Subcutaneous abdominal adipose tissue (tissue), 5 donors: ENCODE measurements at regions not wholly inside any gene's neighbourhood (a gene's known extent, or its start where the extent isn't known, plus 50 kb on each side); places are given as distances from the start of the nearest gene placed in this dataset.

ENCODE experiments used
- H3K27ac ChIP-seq: one replicate; pipeline ENCODE4 v1.7.0; 2013; ENCODE audit warnings: low read depth, mild to moderate bottlenecking, inconsistent platforms, low read length, moderate library complexity
- H3K27me3 ChIP-seq, 5 donors: one replicate each; pipeline ENCODE4 v1.7.0; 2013; ENCODE audit warnings: low read length in 5 of 5, inconsistent platforms in 1 of 5; ENCODE audit not compliant: control insufficient read depth in 5 of 5, insufficient read depth in 4 of 5
- H3K36me3 ChIP-seq, 5 donors: one replicate each; pipeline ENCODE4 v1.7.0; 2013; ENCODE audit warnings: low read length in 5 of 5; ENCODE audit not compliant: control insufficient read depth in 5 of 5, insufficient read depth in 5 of 5
- H3K4me1 ChIP-seq, 5 donors: one replicate each; pipeline ENCODE4 v1.7.0; 2013; ENCODE audit warnings: low read length in 5 of 5, mild to moderate bottlenecking in 3 of 5, moderate library complexity in 1 of 5; ENCODE audit not compliant: control insufficient read depth in 5 of 5, insufficient read depth in 5 of 5
- H3K4me3 ChIP-seq, 5 donors: one replicate each; pipeline ENCODE4 v1.7.0; 2013; ENCODE audit warnings: low read length in 5 of 5, low read depth in 1 of 5
- H3K9ac ChIP-seq, 5 donors: one replicate each; pipeline ENCODE4 v1.7.0; 2013; ENCODE audit warnings: low read length in 5 of 5, mild to moderate bottlenecking in 4 of 5, moderate library complexity in 3 of 5
- H3K9me3 ChIP-seq, 5 donors: one replicate each; pipeline ENCODE4 v1.7.0; 2013; ENCODE audit warnings: low read length in 5 of 5; ENCODE audit not compliant: control insufficient read depth in 5 of 5
- donor health status: healthy.
- donor health status: healthy.
- donor health status: healthy.
- donor health status: healthy.
- donor health status: healthy.

DNA sequence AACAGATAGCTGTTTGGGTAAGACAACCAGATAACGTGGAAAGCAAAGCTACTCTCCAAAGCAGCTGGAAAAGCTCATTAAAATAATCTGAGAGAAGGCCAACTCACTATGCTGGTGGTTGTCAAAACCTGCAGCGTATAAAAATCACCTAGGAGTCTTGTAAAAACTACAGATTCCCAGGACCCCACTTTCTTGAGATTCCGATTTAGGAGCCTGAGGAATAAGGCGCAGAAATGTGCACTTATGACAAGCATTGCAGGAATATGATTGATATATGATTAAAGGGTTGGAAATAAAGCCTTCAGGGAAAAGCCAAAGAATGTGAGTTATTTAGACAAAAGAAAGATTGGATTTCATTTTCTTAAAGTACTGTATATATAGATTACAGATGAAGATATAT lies 285.0 kb upstream of the PTGER4 start:
- Histone ChIP-seq H3K36me3 (no peaks in the 10 kb centered on the region), H3K9me3 (no peaks in the 10 kb centered on the region), H3K9ac (no peak overlapping the region), H3K27me3 (no peaks in the 10 kb centered on the region), H3K27ac (no peak overlapping the region), H3K4me3 (no peak overlapping the region), H3K4me1 (peaks cover 0 to 27% (median 3%) of the 10 kb centered on the region in 5 donors)

DNA sequence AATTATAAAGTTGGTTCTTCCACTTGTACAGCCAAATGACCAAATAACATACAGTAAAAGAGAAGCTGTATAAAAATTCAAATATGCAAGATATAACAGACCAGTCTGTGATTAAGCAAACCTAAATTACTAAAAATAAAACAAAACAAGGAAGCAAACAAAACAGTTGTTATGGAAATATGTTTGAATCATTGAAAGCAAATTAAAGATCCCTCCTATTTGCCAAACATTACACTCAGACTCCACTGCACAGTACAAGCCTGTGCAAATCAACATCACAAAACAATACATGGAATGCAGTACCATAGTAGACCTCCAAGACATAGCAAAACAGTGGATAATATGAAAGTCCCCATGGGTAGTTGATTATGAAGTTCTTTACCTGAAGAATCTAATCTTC lies 288.1 kb upstream of the PTGER4 start:
- no peaks in the 10 kb centered on the region for H3K27me3 ChIP-seq
- no peaks in the 10 kb centered on the region for H3K9me3 ChIP-seq
- peaks cover 0 to 21% (median 5%) of the 10 kb centered on the region in 5 donors for H3K4me1 ChIP-seq
- H3K36me3 ChIP-seq = no peaks in the 10 kb centered on the region
- no peak overlapping the region for H3K9ac ChIP-seq
- no peak overlapping the region for H3K4me3 ChIP-seq
- H3K27ac ChIP-seq = no peak overlapping the region

GRCh38 chr5:40390281-40391149 lies 289.2 kb upstream of the PTGER4 start:
- H3K9me3 ChIP-seq = no peaks in the 10 kb centered on the region
- no peak overlapping the region for H3K9ac ChIP-seq
- no peaks in the 10 kb centered on the region for H3K36me3 ChIP-seq
- peaks cover 0 to 26% (median 14%) of the 10 kb centered on the region in 5 donors for H3K4me1 ChIP-seq
- no peak overlapping the region for H3K4me3 ChIP-seq
- no peaks in the 10 kb centered on the region for H3K27me3 ChIP-seq
- no peak overlapping the region for H3K27ac ChIP-seq

DNA sequence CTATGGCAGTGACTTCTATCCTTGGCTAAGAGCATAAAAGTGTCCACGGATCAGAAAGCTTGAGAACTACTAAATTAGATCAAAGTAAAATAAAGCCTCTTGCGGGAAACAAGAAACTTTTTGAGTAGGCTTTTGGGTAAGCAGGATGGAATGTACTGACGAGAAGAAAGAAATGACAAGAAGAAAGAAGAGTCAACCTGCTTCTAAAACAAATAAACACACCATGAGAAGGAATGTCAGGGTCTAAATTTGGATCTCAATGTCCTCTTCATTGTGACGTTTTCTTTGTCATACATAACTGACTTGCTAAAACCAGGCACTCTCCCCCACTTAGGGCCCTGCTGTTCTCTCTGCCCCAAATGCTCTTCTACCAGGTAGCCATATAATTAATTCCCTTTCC lies 290.1 kb upstream of the PTGER4 start:
- no peaks in the 10 kb centered on the region for H3K27me3 ChIP-seq
- H3K27ac ChIP-seq = no peak overlapping the region
- peaks cover 0 to 33% (median 23%) of the 10 kb centered on the region in 5 donors for H3K4me1 ChIP-seq
- H3K9ac ChIP-seq = no peak overlapping the region
- no peaks in the 10 kb centered on the region for H3K9me3 ChIP-seq
- H3K36me3 ChIP-seq = no peaks in the 10 kb centered on the region
- H3K4me3 ChIP-seq = no peak overlapping the region

GRCh38 chr5:40386289-40386688 lies 293.4 kb upstream of the PTGER4 start:
- no peaks in the 10 kb centered on the region for H3K9me3 ChIP-seq
- H3K4me3 ChIP-seq = no peak overlapping the region
- H3K36me3 ChIP-seq = no peaks in the 10 kb centered on the region
- no peaks in the 10 kb centered on the region for H3K27me3 ChIP-seq
- peaks cover 2 to 35% (median 29%) of the 10 kb centered on the region in 5 donors for H3K4me1 ChIP-seq
- no peak overlapping the region for H3K27ac ChIP-seq
- H3K9ac ChIP-seq = no peak overlapping the region

GRCh38 chr5:40385544-40385943 lies 294.2 kb upstream of the PTGER4 start:
- H3K9me3 ChIP-seq = no peaks in the 10 kb centered on the region
- no peak overlapping the region for H3K9ac ChIP-seq
- H3K36me3 ChIP-seq = no peaks in the 10 kb centered on the region
- peaks cover 2 to 35% (median 29%) of the 10 kb centered on the region in 5 donors for H3K4me1 ChIP-seq
- no peak overlapping the region for H3K4me3 ChIP-seq
- no peaks in the 10 kb centered on the region for H3K27me3 ChIP-seq
- H3K27ac ChIP-seq = peak overlapping the region; percentile 26

GRCh38 chr5:40384782-40385390 lies 294.8 kb upstream of the PTGER4 start:
- Histone ChIP-seq H3K9me3 (no peaks in the 10 kb centered on the region), H3K27me3 (no peaks in the 10 kb centered on the region), H3K4me3 (no peak overlapping the region), H3K9ac (no peak overlapping the region), H3K36me3 (no peaks in the 10 kb centered on the region), H3K27ac (peak overlapping the region; percentile 26), H3K4me1 (peaks cover 2 to 35% (median 29%) of the 10 kb centered on the region in 5 donors)

DNA sequence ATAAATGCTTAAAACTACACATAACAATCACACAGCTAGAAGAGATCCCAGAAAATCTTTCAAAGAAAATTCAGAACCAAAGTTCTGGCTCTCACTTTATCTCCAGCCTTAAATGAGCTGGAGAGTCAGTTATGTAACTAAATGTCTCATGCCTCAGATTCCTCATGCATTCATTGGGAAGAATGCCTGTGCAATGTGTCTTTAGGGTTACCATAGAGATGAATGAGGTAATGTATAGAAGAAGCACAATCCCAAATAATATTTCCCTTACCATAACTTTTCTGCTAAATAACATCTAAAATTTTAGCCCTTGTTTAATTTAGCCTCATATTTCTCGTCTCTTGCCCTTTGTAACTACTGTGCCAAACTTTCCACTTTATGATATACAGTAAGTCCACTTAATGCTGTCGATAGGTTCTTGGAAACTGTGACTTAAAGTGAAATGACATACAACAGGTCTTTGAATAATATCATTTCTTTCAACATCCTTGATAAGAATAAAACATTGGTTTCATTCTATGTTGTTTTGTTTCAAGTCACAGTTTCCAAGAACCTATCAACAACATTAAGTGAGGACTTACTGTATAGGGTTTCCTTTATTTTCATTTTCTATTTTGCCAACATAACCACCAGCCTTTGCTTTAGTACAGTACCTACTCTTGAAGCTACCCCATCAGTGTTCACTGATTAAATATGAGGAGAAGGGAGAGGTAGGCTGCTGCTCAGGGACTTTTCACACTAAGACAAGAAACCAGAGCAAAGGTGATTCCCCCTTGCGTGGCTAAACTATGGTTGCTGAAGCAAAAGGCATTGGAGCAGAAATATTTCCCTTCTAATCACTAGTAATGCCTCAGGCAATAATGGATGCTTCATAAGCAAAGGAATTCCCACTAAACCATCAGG lies 295.7 kb upstream of the PTGER4 start:
- H3K9me3 ChIP-seq = no peaks in the 10 kb centered on the region
- no peaks in the 10 kb centered on the region for H3K27me3 ChIP-seq
- H3K4me1 ChIP-seq = peaks cover 2 to 35% (median 29%) of the 10 kb centered on the region in 5 donors
- H3K36me3 ChIP-seq = no peaks in the 10 kb centered on the region
- H3K9ac ChIP-seq = no peak overlapping the region
- no peak overlapping the region for H3K4me3 ChIP-seq
- H3K27ac ChIP-seq = peak overlapping the region; percentile 26

GRCh38 chr5:40381676-40382363 lies 297.9 kb upstream of the PTGER4 start:
- Histone ChIP-seq H3K27me3 (no peaks in the 10 kb centered on the region), H3K27ac (no peak overlapping the region), H3K9me3 (no peaks in the 10 kb centered on the region), H3K4me1 (peaks cover 2 to 34% (median 29%) of the 10 kb centered on the region in 5 donors), H3K4me3 (no peak overlapping the region), H3K9ac (no peak overlapping the region), H3K36me3 (no peaks in the 10 kb centered on the region)
